HG03097 (cell line): ENCODE measurements at regions not wholly inside any gene's neighbourhood (a gene's known extent, or its start where the extent isn't known, plus 50 kb on each side); places are given as distances from the start of the nearest gene placed in this dataset.

Experiments used
- ATAC-seq: cut with Tn5 transposase; IDR thresholded peaks from one replicate; pipeline ENCODE4 v1.9.1; 2021; ENCODE audit not compliant: unreplicated experiment, low FRiP score

DNA sequence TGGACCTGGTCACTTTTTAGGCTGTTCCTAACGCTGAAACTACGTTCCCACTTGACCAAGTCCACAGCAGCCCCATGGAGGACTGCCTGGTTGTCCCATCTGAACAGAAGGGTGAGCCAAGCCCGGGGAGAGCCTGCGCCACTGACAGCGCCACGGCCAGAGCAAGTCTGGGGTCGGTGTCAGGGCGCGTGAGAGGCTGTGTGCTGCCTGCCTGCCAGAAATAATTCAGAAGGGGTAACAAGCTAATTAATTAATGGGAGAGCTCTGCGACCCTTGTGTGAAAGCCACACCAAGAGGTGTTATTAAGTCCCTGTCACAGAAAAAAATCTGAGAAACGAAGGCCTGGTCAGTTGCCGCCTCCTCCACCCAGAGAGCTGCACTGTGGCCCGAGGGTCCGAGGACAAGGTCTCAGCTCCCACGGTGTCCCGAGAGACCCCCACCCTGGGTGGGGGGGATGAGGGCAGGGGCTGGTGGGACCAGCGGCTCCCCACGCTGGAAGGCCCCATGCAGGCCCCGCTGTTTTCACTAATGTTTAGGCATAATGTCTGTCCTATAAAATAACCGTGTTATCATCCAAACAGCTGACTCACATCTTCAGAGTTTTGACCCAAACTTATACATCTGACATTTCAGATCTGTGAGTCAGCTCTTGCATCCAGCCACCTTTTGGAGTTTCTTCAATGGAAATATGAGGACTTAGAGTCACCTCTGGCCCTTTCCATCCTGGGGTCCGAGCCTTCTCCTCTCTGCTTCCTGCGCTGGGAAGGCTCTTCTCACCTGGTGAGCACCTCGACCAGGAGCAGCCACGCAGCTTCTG lies 58.5 kb downstream of the DLL1 start:
- ATAC-seq: no peak

- no peak for ATAC-seq
Measured at GRCh38 chr6:170231293-170232185, 59.3 kb downstream of the DLL1 start.

DNA sequence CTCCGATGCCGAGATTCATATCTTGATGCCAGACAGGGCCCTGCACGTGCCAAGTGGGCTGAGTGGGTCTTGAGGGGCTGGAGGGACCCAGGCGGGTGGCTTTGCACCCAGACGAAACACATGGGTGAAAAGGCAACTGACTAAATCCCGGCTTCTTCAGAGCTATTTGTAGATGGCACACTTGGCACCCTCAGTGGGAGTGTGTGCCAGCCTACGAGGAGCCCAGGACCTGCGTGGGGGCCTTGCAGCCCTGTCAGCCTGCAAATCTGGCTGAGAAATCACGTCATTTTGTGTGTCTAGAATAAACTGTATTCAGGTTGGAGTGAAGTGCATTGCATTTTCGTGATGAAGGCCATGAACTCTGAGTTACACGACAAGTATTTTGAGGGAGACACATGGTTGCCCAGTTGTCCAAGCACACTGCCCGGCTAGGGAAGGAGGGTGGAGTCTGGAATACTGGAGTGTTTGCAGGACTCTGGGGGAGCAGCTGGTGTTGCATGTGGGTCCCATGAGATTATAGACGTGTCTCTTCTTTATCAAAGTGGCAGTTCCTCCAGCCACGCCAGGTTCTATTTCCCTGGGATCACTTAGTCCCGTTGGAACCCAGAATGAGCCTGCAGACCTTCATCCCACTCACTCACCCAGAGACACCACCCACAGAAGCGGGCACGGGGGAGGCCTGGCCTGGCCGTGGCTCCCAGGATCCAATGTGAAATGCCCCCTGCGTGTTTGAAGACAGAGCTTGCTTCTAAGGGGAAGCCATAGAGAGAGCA lies 60.2 kb downstream of the DLL1 start:
- ATAC-seq: no peak

GRCh38 chr6:170229851-170230519 lies 60.9 kb downstream of the DLL1 start:
- no peak for ATAC-seq

- no peak for ATAC-seq
Measured at GRCh38 chr6:170229396-170229795, 61.5 kb downstream of the DLL1 start.

DNA sequence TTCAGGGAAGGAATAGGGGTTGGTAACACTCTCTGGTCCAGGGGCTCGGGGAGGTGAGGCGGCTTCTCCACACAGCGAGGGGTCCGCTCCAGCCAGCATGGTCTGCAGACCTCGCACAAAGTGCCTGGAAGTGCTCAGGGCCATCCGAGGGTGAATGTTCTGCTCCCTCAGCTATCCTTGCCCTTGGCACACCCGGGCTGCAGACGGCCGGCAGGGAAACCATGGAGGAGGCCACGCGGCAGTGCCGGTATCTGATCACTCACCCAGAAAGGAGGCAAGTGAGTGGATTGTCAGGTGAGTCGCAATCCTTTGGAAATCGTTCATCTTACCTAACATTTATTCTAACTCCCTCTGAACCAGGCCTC lies 62.0 kb downstream of the DLL1 start:
- no peak for ATAC-seq

DNA sequence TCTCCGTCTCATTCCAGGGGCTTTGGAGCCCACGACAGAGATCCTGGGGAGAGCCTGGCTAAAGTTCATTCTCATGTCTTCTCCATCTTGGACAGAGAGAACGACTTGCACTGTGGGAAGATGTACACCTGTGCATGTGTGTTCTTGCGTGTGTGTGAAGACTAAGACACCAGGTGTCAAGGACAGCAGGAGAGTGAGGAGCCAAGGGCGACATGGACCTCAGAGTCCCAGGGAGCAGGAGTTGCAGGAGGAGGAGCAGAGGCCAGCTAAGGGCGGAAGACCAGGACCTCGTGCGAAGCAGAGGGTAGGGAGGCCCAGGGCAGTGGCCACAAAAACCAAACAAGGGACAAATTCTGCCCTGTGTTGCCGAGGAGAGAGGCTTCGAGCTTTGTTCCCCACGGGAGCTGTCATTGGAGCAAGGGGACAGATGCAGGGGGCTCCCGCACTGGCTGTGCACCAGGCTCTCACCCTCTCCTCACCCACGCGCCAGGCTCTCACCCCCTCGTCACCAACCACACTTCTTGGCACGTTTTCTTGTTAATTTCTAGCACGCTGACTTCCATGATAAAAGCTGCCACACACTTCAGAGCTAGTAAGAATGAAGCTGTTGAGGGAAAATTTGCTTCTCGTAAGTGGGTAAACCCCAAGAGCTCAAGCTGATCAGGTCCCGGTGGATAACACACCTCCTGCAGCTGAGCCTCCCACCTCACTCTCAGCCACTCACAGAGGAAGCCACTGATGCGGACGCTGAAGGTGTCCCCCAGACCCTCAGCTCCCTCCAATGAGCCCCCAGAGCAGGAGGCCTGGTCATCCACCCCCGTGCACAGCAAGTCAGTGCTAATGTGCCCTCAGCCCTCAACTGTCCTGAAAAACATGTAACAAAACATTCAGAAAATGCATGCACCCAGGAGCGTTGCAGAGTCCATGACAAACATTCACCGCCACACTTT lies 62.6 kb downstream of the DLL1 start:
- ATAC-seq: no peak

DNA sequence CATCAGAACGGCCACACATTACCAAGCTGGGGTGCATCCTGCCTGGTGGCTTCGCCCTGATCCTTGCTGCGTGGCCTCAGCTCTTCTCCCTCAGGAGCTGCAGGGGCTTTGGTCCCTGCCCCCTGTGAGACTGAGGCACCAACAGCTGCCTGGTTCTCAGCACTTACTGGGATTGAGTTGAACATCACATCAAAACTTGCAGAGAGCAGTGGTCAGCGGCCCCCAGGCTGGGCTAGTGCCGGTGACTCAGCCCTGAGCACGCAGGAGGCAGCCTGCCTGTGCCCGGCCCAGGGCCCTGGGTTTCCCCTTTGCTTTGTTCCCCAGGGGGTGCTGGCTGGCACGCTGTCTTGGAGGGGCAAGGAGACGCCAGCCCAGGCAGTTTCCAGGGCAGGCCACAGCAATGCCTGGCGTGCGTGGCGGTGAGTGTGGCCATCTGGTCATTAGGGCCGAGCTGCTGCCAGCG lies 63.3 kb downstream of the DLL1 start:
- no peak for ATAC-seq

DNA sequence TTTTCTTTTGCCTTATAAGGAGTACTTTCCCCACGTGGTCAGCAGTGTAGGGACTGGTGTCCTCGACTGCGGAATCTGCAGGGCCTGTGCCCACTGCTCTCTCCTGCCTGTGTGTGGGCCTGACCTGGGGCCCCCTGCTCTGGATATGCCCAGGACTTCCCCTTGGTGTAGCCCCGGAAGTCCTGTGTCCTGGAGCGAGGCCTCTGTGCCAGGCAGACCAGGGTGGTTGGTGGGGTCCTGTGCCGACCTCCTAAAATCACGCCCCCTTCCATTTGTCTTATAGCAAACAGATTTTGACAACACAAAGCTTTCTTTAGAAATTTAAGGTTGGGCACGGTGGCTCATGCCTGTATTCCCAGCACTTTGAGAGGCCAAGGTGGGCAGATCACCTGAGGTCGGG lies 64.2 kb downstream of the DLL1 start:
- no peak for ATAC-seq

- ATAC-seq: no peak
Measured at GRCh38 chr6:170225852-170226417, 64.9 kb downstream of the DLL1 start.

- ATAC-seq: no peak
Measured at GRCh38 chr6:170224694-170225660, 65.9 kb downstream of the DLL1 start.

DNA sequence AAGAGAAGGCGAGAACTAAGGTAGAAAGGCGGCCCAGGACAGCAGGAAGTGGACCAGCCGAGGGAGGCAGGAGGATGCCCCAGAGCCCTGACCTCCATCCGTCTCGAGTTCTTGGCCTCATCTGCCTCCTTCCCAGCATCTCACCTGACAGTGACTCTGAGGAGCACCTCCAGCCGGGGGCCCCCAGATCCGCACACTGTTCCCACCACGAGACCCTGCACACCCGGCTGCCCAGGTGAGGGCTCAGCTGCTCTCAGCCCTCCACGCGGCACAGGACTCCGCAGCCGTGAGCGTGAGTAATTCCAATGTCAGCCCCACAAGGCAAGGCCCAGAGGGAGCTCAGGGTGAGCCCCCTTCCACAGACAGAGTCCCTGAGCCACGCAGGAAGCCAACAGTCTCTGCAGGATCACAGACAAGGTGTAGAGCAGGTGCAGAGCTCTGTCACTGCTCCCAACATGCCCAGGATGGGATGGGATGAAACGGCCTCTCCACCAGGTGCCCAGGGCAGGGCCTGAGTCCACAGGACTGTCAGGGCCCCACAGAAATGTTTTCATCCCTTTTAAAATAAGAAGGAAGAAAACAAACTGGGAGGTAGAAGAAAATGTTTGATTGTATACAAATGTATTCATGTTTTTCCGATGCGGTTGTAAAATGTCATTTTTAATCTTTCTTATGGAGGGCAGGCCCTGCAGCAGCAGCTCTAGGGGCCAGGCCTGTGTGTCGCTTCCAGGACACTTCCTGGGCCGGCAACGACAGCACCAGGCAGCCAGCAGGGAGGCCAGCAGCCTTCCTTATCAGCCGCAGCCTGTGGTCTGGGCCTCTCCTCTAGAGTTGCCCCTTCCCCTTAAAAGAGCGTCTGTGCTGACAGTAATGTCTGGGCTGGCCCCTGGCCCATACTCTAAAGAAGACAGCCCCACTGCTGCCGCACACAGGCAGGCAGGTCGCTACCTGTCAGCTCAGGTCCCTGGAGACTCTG lies 66.9 kb downstream of the DLL1 start:
- no peak for ATAC-seq

DNA sequence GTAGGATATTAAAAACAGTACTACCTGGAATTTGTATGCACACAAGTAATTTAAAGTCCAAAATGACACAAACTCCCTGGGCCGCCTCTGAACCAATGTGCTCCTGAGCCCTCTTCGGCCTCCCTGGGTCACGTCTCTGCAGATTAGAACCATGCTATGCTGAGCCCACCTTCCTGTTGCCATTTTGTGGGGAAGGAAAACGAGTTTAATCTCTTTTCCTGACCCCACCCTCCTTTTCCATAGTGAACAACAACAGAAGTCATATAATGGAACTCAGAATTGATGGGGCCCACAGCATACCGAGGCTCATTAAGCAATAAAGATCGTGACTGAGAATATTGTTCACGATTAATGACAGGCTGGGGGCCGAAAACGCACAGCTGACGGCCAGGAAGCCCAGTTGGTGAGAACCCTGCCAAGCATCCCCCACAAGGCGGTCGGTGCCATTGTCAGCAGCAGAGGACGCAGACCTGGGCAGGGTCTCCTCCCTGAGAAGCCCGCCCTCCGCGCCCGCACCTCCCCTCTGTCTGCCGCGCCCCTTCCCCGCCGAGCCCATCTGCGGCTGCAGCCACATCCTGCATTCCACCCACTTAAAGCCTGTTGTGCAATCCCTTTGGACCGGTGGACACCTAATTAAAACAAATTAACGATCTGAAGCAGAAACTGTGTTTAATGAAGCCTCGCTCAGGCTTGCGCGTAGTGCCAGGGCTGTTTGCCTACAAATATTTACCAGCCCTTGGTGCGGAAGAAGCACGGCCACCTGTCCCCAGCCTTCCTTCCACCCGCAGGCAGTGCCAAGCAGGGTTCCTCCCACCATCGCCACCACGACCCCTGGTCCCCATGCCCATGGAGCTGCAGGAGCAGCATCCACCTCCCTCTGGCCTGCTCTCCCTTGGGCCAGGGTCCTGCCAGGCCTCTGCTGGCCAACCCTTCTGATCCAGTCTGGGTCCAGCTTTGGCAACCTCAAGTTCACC lies 68.1 kb downstream of the DLL1 start:
- no peak for ATAC-seq

DNA sequence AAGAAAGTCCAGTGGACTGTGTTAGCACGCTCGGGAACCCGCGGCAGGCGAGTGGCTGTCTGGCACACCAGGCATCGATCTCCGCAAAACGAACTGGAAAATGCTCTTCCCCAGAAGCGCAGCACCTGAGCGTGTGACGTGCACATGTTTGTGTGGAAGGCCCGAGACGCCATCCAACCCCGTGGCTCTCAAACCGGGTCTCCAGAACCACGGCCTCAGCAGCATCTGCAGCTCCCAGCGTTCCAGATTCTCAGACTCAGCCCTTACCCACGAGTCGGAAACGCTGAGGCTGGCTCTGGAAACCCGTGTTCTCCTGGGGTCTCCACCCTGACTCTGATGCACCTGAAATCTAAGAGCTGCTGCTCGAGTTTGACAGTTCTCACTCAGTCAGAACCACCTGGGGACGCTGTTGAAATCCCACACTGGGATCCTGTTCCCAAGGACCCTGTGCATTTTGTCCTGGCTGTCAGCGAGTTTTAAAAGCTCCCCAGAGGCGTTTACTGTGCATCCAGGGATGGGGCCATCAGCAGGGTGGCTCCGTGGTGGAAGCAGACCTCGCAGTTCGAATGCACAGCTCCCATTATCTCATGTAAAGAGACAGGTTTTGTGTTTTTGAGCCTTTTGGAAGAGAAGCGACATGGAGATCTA lies 69.0 kb downstream of the DLL1 start:
- ATAC-seq: no peak
